ENCODE measurements at regions not wholly inside any gene's neighbourhood (a gene's known extent, or its start where the extent isn't known, plus 50 kb on each side); places are given as distances from the start of the nearest gene placed in this dataset.

- TF ChIP-seq CTCF (IDR thresholded peaks at IDR 0.05) (no peak), POLR2AphosphoS5 (IDR thresholded peaks at IDR 0.05) (no peak), EP300 (IDR thresholded peaks at IDR 0.05) (no peak), POLR2A (IDR thresholded peaks at IDR 0.05) (no peak)
Observed at GRCh38 chr13:105035092-105035491, 1500.4 kb downstream of the EFNB2 start.

Measured in gastroesophageal sphincter (tissue), 3 donors.